H1 (cell line): ENCODE measurements at regions not wholly inside any gene's neighbourhood (a gene's known extent, or its start where the extent isn't known, plus 50 kb on each side); places are given as distances from the start of the nearest gene placed in this dataset.

Source experiments
- CBX5 ChIP-seq: fragments of 300-800, 300-1000 bp; sonication (generic); IDR thresholded peaks from 2 replicates; pipeline ENCODE4 v1.7.1; 2016; ENCODE audit warnings: antibody characterized with exemption, low read length, low read depth
- CEBPB ChIP-seq: IDR thresholded peaks from 2 replicates; pipeline ENCODE4 v1.6.1; 2012; ENCODE audit warnings: low read depth, low read length
- KDM1A ChIP-seq: fragments of 200-600, 300-600 bp; sonication (generic); IDR thresholded peaks from 2 replicates; pipeline ENCODE4 v1.7.1; 2016; ENCODE audit warnings: mild to moderate bottlenecking, low read length, borderline replicate concordance
- NRF1 ChIP-seq: IDR thresholded peaks from 2 replicates; pipeline ENCODE4 v1.6.1; 2011; ENCODE audit warnings: mild to moderate bottlenecking, low read depth, low read length, improper control_type of control experiment
- RNF2 ChIP-seq: fragments of 200-900, 300-1000 bp; sonication (generic); IDR thresholded peaks from 2 replicates; pipeline ENCODE4 v1.7.1; 2016; ENCODE audit warnings: borderline replicate concordance, low read depth, mild to moderate bottlenecking, antibody characterized with exemption, low read length; ENCODE audit not compliant: poor library complexity, severe bottlenecking; ENCODE audit errors: missing control alignments
- SP4 ChIP-seq: IDR thresholded peaks from 2 replicates; pipeline ENCODE4 v1.6.1; 2012; ENCODE audit warnings: low read length, inconsistent platforms
- SRF ChIP-seq: IDR thresholded peaks from 2 replicates; pipeline ENCODE4 v1.6.1; 2011; ENCODE audit warnings: mild to moderate bottlenecking, low read depth, low read length, moderate library complexity

GRCh38 chr22:47308886-47309285 lies 546.4 kb downstream of the TBC1D22A start (continued):
- TF ChIP-seq NRF1 (no peak), CBX5 (no peak), CEBPB (no peak), RNF2 (no peak), SRF (no peak), KDM1A (no peak), SP4 (no peak)
- TF ChIP-seq, all 59 proteins: peak for 0
